ENCODE measurements at regions not wholly inside any gene's neighbourhood (a gene's known extent, or its start where the extent isn't known, plus 50 kb on each side); places are given as distances from the start of the nearest gene placed in this dataset.

DNA sequence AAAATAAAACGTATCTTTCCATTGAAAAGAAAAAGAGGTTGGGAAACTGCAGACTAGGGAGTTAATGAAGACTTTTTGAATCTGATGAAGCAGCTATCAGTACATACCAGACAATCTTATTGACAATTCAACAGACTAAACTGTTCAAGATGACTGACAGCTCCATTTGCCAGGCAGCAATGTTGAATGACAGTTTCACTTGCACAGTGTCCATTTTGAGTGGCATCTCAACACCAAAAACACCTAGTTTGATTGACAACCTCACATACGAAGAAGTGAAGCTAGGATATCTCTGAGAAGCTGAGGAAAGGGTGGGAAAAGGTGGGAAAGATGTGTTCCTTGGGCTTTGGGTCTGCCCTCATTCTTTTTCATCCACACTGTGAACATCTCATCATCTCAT is 315.0 kb upstream of the SYT4 start:
- TF ChIP-seq CTCF (IDR thresholded peaks at IDR 0.05), result no peak
- no peak for TF ChIP-seq POLR2A (IDR thresholded peaks at IDR 0.05)

Measured in Peyer's patch (tissue), 4 donors.